Loucy (cell line): ENCODE measurements at regions not wholly inside any gene's neighbourhood (a gene's known extent, or its start where the extent isn't known, plus 50 kb on each side); places are given as distances from the start of the nearest gene placed in this dataset.

Experiments
- H2AFZ ChIP-seq: fragments of 200-600 bp; sonication (generic); 2 replicates; pipeline ENCODE4 v1.6.0; 2016; ENCODE audit warnings: antibody characterized with exemption, mild to moderate bottlenecking, low read length, moderate library complexity
- H3F3A ChIP-seq: fragments of 200-600 bp; 2 replicates; pipeline ENCODE4 v1.6.0; 2016; ENCODE audit warnings: antibody characterized with exemption, low read depth, mild to moderate bottlenecking
- H3K27me3 ChIP-seq: fragments of 200-600 bp; sonication (generic); 2 replicates; pipeline ENCODE4 v1.6.1; 2014; ENCODE audit warnings: low read length, mild to moderate bottlenecking; ENCODE audit not compliant: insufficient read depth, poor library complexity, severe bottlenecking
- H3K36me3 ChIP-seq: fragments of 200-600 bp; sonication (generic); 2 replicates; pipeline ENCODE4 v1.6.1; 2016; ENCODE audit warnings: low read length; ENCODE audit not compliant: insufficient read depth
- H3K4me1 ChIP-seq: fragments of 200-600 bp; sonication (generic); 2 replicates; pipeline ENCODE4 v1.5.1; 2014; ENCODE audit warnings: low read length, mild to moderate bottlenecking; ENCODE audit not compliant: insufficient read depth, poor library complexity, severe bottlenecking
- H3K4me2 ChIP-seq: fragments of 200-600 bp; sonication (generic); 2 replicates; pipeline ENCODE4 v1.6.0; 2014; ENCODE audit warnings: antibody characterized with exemption, low read length, low read depth, mild to moderate bottlenecking; ENCODE audit not compliant: poor library complexity, severe bottlenecking
- H3K4me3 ChIP-seq: fragments of 200-600 bp; sonication (generic); 2 replicates; pipeline ENCODE4 v1.5.1; 2014; ENCODE audit warnings: low read length, mild to moderate bottlenecking, mixed read lengths; ENCODE audit not compliant: poor library complexity, severe bottlenecking
- H3K79me2 ChIP-seq: fragments of 200-600 bp; sonication (generic); 2 replicates; pipeline ENCODE4 v1.6.1; 2014; ENCODE audit warnings: low read length; ENCODE audit not compliant: insufficient read depth
- H3K9ac ChIP-seq: fragments of 200-600 bp; sonication (generic); 2 replicates; pipeline ENCODE4 v1.6.0; 2014; ENCODE audit warnings: mild to moderate bottlenecking, low read depth, low read length, moderate library complexity; ENCODE audit not compliant: poor library complexity, severe bottlenecking
- H3K9me2 ChIP-seq: fragments of 200-600 bp; sonication (generic); replicated peaks from 2 replicates; pipeline ENCODE4 v1.6.1; 2016; ENCODE audit warnings: low read depth, low read length, mixed read lengths
- H3K9me3 ChIP-seq: fragments of 200-600 bp; sonication (generic); 2 replicates; pipeline ENCODE4 v1.6.1; 2014; ENCODE audit warnings: mild to moderate bottlenecking, antibody characterized with exemption, low read length, low read depth; ENCODE audit not compliant: insufficient read depth
- H4K20me1 ChIP-seq: fragments of 200-600 bp; sonication (generic); 2 replicates; pipeline ENCODE4 v1.6.0; 2014; ENCODE audit warnings: antibody characterized with exemption, low read length, mild to moderate bottlenecking; ENCODE audit not compliant: insufficient read depth, poor library complexity, severe bottlenecking
- CTCF ChIP-seq: fragments of 200-600 bp; sonication (generic); conservative IDR thresholded peaks from 2 replicates; pipeline ENCODE4 v1.5.1; 2014; ENCODE audit warnings: mild to moderate bottlenecking, antibody characterized with exemption, low read length
- EZH2phosphoT487 ChIP-seq: fragments of 200-600 bp; IDR thresholded peaks from 2 replicates; pipeline ENCODE4 v1.6.1; 2018; ENCODE audit warnings: antibody characterized with exemption, mild to moderate bottlenecking, moderate library complexity, borderline replicate concordance

GRCh38 chr13:100728201-100728600, 53.6 kb upstream of the TMTC4 start:
- no peaks in the 10 kb centered on the region for H3K4me1 ChIP-seq
- H3F3A ChIP-seq: no peaks in the 10 kb centered on the region
- no peaks in the 10 kb centered on the region for H3K79me2 ChIP-seq
- peaks cover 2% of the 10 kb centered on the region; the same call in 1 of the 2 replicates for H3K9me3 ChIP-seq
- no peak overlapping the region for H2AFZ ChIP-seq
- no peak overlapping the region for H3K9ac ChIP-seq
- H3K27me3 ChIP-seq: no peaks in the 10 kb centered on the region
- H3K9me2 ChIP-seq: no peaks in the 10 kb centered on the region
- H4K20me1 ChIP-seq: no peaks in the 10 kb centered on the region
- H3K4me2 ChIP-seq: no peak overlapping the region
- H3K4me3 ChIP-seq: no peak overlapping the region
- H3K36me3 ChIP-seq: no peaks in the 10 kb centered on the region
- no peak for TF ChIP-seq EZH2phosphoT487
- no peak for TF ChIP-seq CTCF

- no peaks in the 10 kb centered on the region for H3K9me2 ChIP-seq
- TF ChIP-seq CTCF: no peak
- no peak for TF ChIP-seq EZH2phosphoT487
- H3K4me2 ChIP-seq: no peak overlapping the region
- no peaks in the 10 kb centered on the region for H3K4me1 ChIP-seq
- no peak overlapping the region for H3K9ac ChIP-seq
- no peaks in the 10 kb centered on the region for H3F3A ChIP-seq
- no peaks in the 10 kb centered on the region for H3K27me3 ChIP-seq
- peaks cover 2% of the 10 kb centered on the region; the same call in 1 of the 2 replicates for H3K9me3 ChIP-seq
- H3K79me2 ChIP-seq: no peaks in the 10 kb centered on the region
- no peak overlapping the region for H3K4me3 ChIP-seq
- H3K36me3 ChIP-seq: no peaks in the 10 kb centered on the region
- no peaks in the 10 kb centered on the region for H4K20me1 ChIP-seq
- no peak overlapping the region for H2AFZ ChIP-seq
These were observed 50.9 kb upstream of the TMTC4 start for GRCh38 chr13:100725472-100725871.

- H3K9me3 ChIP-seq: peaks cover 2% of the 10 kb centered on the region; the same call in 1 of the 2 replicates
- H3K4me1 ChIP-seq: no peaks in the 10 kb centered on the region
These were observed 50.0 kb upstream of the TMTC4 start for GRCh38 chr13:100724568-100724967.

More at GRCh38 chr13:100724568-100724967, 50.0 kb upstream of the TMTC4 start:
- Histone ChIP-seq H3K36me3 (no peaks in the 10 kb centered on the region), H3K4me2 (no peak overlapping the region), H3K9ac (no peak overlapping the region), H3K9me2 (no peaks in the 10 kb centered on the region), H3K27me3 (no peaks in the 10 kb centered on the region), H4K20me1 (no peaks in the 10 kb centered on the region), H2AFZ (no peak overlapping the region), H3K4me3 (no peak overlapping the region), H3K79me2 (no peaks in the 10 kb centered on the region), H3F3A (no peaks in the 10 kb centered on the region)
- TF ChIP-seq CTCF (no peak), EZH2phosphoT487 (no peak)
